ENCODE measurements at regions not wholly inside any gene's neighbourhood (a gene's known extent, or its start where the extent isn't known, plus 50 kb on each side); places are given as distances from the start of the nearest gene placed in this dataset.

DNA sequence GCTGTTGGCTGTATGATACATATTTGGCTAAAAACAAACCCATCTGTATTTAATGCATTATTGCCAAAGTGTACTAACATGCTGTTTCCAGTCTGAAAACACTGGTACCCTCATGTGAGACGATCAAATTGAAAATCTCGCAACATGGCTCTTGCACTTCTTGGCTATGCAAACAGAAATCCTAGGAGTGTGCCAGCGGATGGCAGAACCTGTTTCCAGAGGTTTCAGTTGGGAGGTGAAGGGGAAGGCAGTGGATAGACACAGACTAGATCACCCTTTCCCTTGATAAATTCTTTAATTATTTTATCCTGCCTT is 350.3 kb downstream of the TUSC7 start:
- no peak for DNase-seq (ENCODE audit: low spot score)
- TF ChIP-seq, protein P1, sequence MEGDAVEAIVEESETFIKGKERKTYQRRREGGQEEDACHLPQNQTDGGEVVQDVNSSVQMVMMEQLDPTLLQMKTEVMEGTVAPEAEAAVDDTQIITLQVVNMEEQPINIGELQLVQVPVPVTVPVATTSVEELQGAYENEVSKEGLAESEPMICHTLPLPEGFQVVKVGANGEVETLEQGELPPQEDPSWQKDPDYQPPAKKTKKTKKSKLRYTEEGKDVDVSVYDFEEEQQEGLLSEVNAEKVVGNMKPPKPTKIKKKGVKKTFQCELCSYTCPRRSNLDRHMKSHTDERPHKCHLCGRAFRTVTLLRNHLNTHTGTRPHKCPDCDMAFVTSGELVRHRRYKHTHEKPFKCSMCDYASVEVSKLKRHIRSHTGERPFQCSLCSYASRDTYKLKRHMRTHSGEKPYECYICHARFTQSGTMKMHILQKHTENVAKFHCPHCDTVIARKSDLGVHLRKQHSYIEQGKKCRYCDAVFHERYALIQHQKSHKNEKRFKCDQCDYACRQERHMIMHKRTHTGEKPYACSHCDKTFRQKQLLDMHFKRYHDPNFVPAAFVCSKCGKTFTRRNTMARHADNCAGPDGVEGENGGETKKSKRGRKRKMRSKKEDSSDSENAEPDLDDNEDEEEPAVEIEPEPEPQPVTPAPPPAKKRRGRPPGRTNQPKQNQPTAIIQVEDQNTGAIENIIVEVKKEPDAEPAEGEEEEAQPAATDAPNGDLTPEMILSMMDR (IDR thresholded peaks at IDR 0.05; ENCODE audit: extremely low read depth, missing control alignments): no peak

DNA sequence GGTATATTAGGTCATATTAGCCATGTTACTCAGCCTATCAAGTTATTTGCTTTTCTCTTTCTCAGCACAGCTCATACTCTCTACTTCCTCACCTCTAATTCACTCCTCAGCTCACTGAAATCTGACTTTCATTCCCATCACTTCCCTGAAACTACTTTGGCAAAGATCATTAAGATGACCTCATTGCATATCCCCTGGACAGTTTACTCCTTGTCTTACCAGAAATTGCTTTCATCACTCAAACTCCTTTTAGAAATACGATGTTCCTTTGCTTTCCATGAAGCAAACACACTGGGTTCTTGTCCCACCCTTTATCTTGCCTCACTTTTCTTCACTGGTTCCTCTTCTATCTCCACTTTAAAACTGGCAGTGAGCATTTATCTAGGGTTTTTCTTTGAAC is 354.4 kb downstream of the TUSC7 start:
- TF ChIP-seq, protein P1 (IDR thresholded peaks at IDR 0.05; ENCODE audit: extremely low read depth, missing control alignments): no peak
- DNase-seq (ENCODE audit: low spot score): no peak

DNA sequence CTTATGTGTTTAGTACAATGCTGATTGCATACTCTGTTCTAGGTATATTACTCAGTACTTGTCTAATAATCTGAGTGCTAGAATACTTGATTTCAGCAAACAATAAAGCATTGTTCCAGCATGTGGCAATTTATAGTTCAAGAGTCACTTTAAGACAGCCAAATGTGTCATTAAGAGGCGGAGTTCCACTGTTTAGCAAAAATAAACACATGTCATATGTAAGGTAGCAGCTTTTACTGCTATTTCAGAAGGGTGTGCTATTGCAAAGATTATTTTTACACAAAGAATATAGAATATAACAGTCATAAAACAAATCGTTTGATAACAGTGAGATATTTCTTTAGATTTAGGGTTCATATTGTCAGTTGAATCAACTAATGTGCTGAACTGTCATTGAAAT is 358.7 kb downstream of the TUSC7 start:
- no peak for DNase-seq (ENCODE audit: low spot score)
- TF ChIP-seq, protein P1 (IDR thresholded peaks at IDR 0.05; ENCODE audit: extremely low read depth, missing control alignments): no peak

DNA sequence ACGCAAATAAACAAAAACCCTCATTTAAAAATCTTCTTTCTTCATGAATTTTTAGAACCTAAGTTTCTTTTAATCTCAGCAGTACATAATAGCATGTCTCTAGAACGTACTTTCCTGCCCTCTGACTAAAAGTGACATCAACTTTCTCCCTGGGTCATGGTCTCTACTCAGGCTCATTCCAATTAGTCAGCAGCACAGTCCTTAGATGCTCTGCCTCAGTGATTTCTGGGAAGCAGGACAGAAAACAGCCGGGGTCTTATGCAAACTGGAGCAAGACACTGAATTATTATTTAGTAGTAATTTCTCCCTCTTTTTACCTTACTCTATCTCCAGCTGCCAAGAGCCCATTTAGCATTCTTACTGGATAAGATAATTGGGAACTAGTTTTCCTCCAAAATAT is 365.2 kb downstream of the TUSC7 start:
- TF ChIP-seq, protein P1 (IDR thresholded peaks at IDR 0.05; ENCODE audit: extremely low read depth, missing control alignments): no peak
- no peak for DNase-seq (ENCODE audit: low spot score)

DNA sequence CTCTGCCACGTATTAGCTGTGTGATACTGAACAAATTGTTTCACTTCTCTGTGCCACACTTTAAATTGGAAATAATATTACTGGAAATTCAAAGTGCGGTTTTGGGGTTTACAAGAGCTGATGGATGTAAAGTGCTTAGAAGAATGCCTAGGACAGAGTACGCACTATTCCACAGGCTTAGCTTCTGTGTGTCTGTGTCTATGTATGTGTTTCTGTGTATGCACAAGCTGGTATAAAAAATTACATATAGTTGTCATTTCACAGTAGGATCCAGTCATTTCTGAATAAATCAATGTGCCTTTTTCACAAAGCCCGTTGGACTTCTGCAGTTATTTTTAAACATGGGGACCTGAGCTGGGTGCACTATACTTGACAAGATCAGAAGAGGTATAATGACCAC is 370.4 kb downstream of the TUSC7 start:
- TF ChIP-seq, protein P1 (IDR thresholded peaks at IDR 0.05; ENCODE audit: extremely low read depth, missing control alignments): no peak
- DNase-seq (ENCODE audit: low spot score): no peak

DNA sequence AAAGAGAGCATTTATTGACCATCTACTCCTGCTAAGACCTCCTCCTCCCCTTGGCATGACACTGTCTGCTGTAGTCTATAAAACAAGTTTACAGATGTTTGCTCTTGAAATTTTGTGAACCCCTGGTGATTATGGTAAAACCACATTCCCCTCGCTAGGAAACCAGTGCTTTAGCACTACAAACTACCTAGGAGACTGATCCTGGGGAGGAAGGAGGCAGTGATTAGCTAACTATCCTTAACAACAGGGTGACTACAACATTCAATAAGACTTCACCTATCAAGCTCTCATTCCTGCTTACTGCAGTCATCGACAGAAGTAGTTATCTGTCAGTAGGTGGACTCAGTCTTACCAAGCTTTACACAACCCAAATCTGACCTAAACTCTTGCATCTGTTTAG is 371.3 kb downstream of the TUSC7 start:
- TF ChIP-seq, protein P1 (IDR thresholded peaks at IDR 0.05; ENCODE audit: extremely low read depth, missing control alignments): no peak
- no peak for DNase-seq (ENCODE audit: low spot score)

DNA sequence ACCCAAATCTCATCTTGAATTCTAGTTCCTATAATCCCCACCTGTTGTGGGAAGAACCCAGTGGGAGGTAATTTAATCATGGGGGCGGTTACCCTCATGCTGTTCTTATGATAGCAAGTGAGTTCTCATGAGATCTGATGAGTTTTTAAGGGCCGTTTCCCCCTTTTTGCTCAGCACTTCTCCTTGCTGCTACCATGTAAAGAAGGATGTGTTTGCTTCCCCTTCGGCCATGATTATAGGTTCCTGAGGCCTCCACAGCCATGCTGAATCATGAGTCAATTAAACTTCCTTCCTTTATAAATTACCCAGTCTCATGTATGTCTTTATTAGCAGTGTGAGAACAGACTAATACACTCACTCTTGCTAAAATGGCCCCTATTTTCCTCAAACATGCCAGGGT is 374.7 kb downstream of the TUSC7 start:
- no peak for DNase-seq (ENCODE audit: low spot score)
- TF ChIP-seq, protein P1 (IDR thresholded peaks at IDR 0.05; ENCODE audit: extremely low read depth, missing control alignments): no peak

Measured in GM20000 (cell line).